CD4-positive, CD25-positive, alpha-beta regulatory T cell (primary cell): ENCODE measurements at regions not wholly inside any gene's neighbourhood (a gene's known extent, or its start where the extent isn't known, plus 50 kb on each side); places are given as distances from the start of the nearest gene placed in this dataset.

ENCODE experiments used
- ATAC-seq, 2 donors: fragments of 150-1000 bp; cut with Tn5 transposase; one replicate each; pipeline ENCODE4 v1.10.0; 2021; ENCODE audit warnings: low read depth in 2 of 2, moderate number of reproducible peaks in 2 of 2, moderate library complexity in 1 of 2
- DNase-seq, 3 donors: peaks; one replicate each; pipeline versions ENCODE4 v3.0.0 to v3.0.0-alpha.2; 2012 to 2022; ENCODE audit warnings: mixed read lengths in 1 of 3
- H3K27ac ChIP-seq: one replicate; pipeline ENCODE4 v1.7.0; 2013; ENCODE audit warnings: mild to moderate bottlenecking, low read length; ENCODE audit not compliant: insufficient read depth, poor library complexity, severe bottlenecking
- H3K27me3 ChIP-seq: one replicate; pipeline ENCODE4 v1.7.0; 2013; ENCODE audit warnings: low read length; ENCODE audit not compliant: control insufficient read depth, insufficient read depth
- H3K36me3 ChIP-seq: one replicate; pipeline ENCODE4 v1.7.0; 2013; ENCODE audit warnings: mild to moderate bottlenecking, low read length, moderate library complexity; ENCODE audit not compliant: control insufficient read depth, insufficient read depth
- H3K4me1 ChIP-seq: 2 replicates; pipeline ENCODE4 v1.7.0; 2013; ENCODE audit warnings: mild to moderate bottlenecking, low read length; ENCODE audit not compliant: insufficient read depth, control insufficient read depth, poor library complexity, severe bottlenecking
- H3K4me3 ChIP-seq: one replicate; pipeline ENCODE4 v1.7.0; 2013; ENCODE audit warnings: low read depth, mild to moderate bottlenecking, low read length, moderate library complexity
- H3K9me3 ChIP-seq, 2 experiments: 1 replicate in 1 of 2; 2 replicates in 1 of 2; pipeline ENCODE4 v1.7.0; 2013; ENCODE audit warnings: low read length in 2 of 2, mild to moderate bottlenecking in 1 of 2, moderate library complexity in 1 of 2; ENCODE audit not compliant: control insufficient read depth in 2 of 2
- H3K27ac Mint-ChIP-seq, 3 donors: one replicate each; pipeline ENCODE4 v1.8.0; 2020 to 2022; ENCODE audit warnings: mild to moderate bottlenecking in 3 of 3, mixed read lengths in 3 of 3, moderate library complexity in 2 of 3
- H3K27me3 Mint-ChIP-seq: one replicate; pipeline ENCODE4 v1.8.0; 2022; ENCODE audit warnings: mild to moderate bottlenecking, mixed read lengths
- H3K36me3 Mint-ChIP-seq: one replicate; pipeline ENCODE4 v1.8.0; 2020; ENCODE audit warnings: mixed read lengths
- H3K4me1 Mint-ChIP-seq, 4 donors: one replicate each; pipeline ENCODE4 v1.8.0; 2020 to 2022; ENCODE audit warnings: mixed read lengths in 4 of 4, mild to moderate bottlenecking in 1 of 4
- H3K4me3 Mint-ChIP-seq, 4 donors: one replicate each; pipeline ENCODE4 v1.8.0; 2020 to 2022; ENCODE audit warnings: mild to moderate bottlenecking in 4 of 4, mixed read lengths in 4 of 4, moderate library complexity in 3 of 4
- H3K9me3 Mint-ChIP-seq, 7 donors: one replicate each; pipeline ENCODE4 v1.8.0; 2020 to 2022; ENCODE audit warnings: mixed read lengths in 7 of 7, mild to moderate bottlenecking in 3 of 7, moderate library complexity in 2 of 7

DNA sequence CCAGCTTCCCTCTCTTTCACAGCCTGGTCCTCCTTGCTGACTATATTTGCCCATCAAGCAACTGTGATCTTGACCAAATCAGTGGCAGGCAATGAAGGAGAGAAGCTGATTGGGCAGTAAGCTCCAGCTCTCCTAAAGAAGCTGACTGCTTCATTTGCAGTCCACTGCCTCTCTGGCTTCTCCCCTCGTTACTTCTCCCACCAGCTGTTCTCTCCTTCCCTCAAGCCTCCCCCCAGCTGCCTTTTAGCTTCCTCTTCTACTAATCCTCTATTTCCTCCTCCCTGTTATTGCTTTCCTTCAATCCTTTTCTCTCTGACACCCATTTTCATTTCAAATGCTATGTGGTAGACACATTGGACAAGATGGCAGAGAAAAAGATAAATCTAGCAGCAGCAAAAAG, 474.7 kb upstream of the UBE2E2 start:
- Histone ChIP-seq H3K9me3 (peaks cover 3 to 5% of the 10 kb centered on the region in 2 experiments), H3K27ac (no peak overlapping the region), H3K4me1 (no peaks in the 10 kb centered on the region), H3K27me3 (no peaks in the 10 kb centered on the region), H3K4me3 (no peak overlapping the region), H3K36me3 (no peaks in the 10 kb centered on the region)
- Mint-ChIP-seq H3K4me3 (no peak overlapping the region), H3K27me3 (no peaks in the 10 kb centered on the region), H3K4me1 (no peaks in the 10 kb centered on the region), H3K27ac (no peak overlapping the region), H3K36me3 (no peaks in the 10 kb centered on the region), H3K9me3 (peaks cover 0 to 26% (median 4%) of the 10 kb centered on the region in 7 donors)
- no peak for DNase-seq
- no peak for ATAC-seq

- H3K4me1 Mint-ChIP-seq = no peaks in the 10 kb centered on the region
- H3K27ac Mint-ChIP-seq = no peak overlapping the region
- DNase-seq (no peak), ATAC-seq (no peak)
- H3K4me3 Mint-ChIP-seq = no peak overlapping the region
- Histone ChIP-seq H3K27ac (no peak overlapping the region), H3K36me3 (no peaks in the 10 kb centered on the region), H3K4me1 (no peaks in the 10 kb centered on the region), H3K27me3 (no peaks in the 10 kb centered on the region), H3K4me3 (no peak overlapping the region), H3K9me3 (peaks cover 3 to 5% of the 10 kb centered on the region in 2 experiments)
- H3K27me3 Mint-ChIP-seq = no peaks in the 10 kb centered on the region
- peaks cover 0 to 23% (median 4%) of the 10 kb centered on the region in 7 donors for H3K9me3 Mint-ChIP-seq
- H3K36me3 Mint-ChIP-seq = no peaks in the 10 kb centered on the region
These were observed 473.9 kb upstream of the UBE2E2 start for GRCh38 chr3:22729212-22729611.

DNA sequence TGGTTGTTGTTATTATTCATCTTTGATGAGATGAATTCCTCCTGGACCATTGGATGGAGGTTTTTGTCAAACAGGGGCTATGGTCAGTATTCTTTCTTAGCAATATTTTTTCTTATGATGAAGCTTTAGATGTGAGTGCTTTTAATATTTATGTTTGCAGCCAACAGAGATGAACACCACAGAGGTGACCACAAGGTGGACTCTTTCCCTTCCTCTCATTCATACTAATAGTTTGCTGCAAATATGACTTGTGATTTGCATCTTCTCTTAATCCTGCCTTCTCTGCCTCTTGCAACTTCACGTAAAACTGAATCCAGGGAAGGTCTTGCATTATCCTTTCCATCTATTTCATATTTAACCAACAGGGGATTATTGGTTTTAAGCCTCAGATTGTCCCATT, 473.1 kb upstream of the UBE2E2 start:
- no peaks in the 10 kb centered on the region for H3K4me1 ChIP-seq
- H3K36me3 ChIP-seq = no peaks in the 10 kb centered on the region
- no peak for DNase-seq
- Mint-ChIP-seq H3K4me1 (no peaks in the 10 kb centered on the region), H3K36me3 (no peaks in the 10 kb centered on the region), H3K27ac (no peak overlapping the region), H3K9me3 (peaks cover 0 to 23% (median 4%) of the 10 kb centered on the region in 7 donors), H3K27me3 (no peaks in the 10 kb centered on the region), H3K4me3 (no peak overlapping the region)
- no peak for ATAC-seq
- H3K4me3 ChIP-seq = no peak overlapping the region
- H3K9me3 ChIP-seq = peaks cover 3 to 5% of the 10 kb centered on the region in 2 experiments
- H3K27me3 ChIP-seq = no peaks in the 10 kb centered on the region
- no peak overlapping the region for H3K27ac ChIP-seq

DNA sequence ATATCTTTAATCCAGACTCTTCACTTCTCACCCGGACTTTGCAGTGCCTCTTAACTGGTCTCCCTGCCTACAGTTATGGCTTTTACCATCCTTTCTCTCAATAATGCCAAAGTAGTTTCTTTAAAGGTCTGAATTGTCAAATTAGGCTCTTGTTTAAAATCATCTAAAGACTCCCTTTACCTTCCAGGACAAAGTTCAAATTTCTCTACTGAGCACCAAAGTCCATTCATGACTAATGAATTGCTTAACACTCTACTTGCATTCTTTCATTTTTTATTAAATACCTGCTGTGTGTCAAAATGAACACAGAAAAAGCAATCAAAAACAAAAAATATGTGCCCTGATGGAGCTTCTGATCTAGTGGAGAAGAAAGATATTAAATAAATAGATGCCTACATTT, 472.4 kb upstream of the UBE2E2 start:
- Histone ChIP-seq H3K36me3 (no peaks in the 10 kb centered on the region), H3K27ac (no peak overlapping the region), H3K4me1 (no peaks in the 10 kb centered on the region), H3K4me3 (no peak overlapping the region), H3K27me3 (no peaks in the 10 kb centered on the region), H3K9me3 (peaks cover 3 to 5% of the 10 kb centered on the region in 2 experiments)
- peaks cover 0 to 23% (median 4%) of the 10 kb centered on the region in 7 donors for H3K9me3 Mint-ChIP-seq
- ATAC-seq (no peak), DNase-seq (no peak)
- no peaks in the 10 kb centered on the region for H3K4me1 Mint-ChIP-seq
- H3K4me3 Mint-ChIP-seq = no peak overlapping the region
- H3K27ac Mint-ChIP-seq = no peak overlapping the region
- no peaks in the 10 kb centered on the region for H3K36me3 Mint-ChIP-seq
- H3K27me3 Mint-ChIP-seq = no peaks in the 10 kb centered on the region

GRCh38 chr3:22731901-22732300, 471.2 kb upstream of the UBE2E2 start:
- Histone ChIP-seq H3K27me3 (no peaks in the 10 kb centered on the region), H3K36me3 (no peaks in the 10 kb centered on the region), H3K4me3 (no peak overlapping the region), H3K9me3 (peaks cover 0 to 3% of the 10 kb centered on the region in 2 experiments), H3K4me1 (no peaks in the 10 kb centered on the region), H3K27ac (no peak overlapping the region)
- ATAC-seq = no peak
- Mint-ChIP-seq H3K9me3 (peaks cover 2 to 23% (median 9%) of the 10 kb centered on the region in 7 donors), H3K36me3 (no peaks in the 10 kb centered on the region), H3K4me1 (no peaks in the 10 kb centered on the region), H3K27ac (no peak overlapping the region), H3K4me3 (no peak overlapping the region), H3K27me3 (no peaks in the 10 kb centered on the region)
- no peak for DNase-seq

DNA sequence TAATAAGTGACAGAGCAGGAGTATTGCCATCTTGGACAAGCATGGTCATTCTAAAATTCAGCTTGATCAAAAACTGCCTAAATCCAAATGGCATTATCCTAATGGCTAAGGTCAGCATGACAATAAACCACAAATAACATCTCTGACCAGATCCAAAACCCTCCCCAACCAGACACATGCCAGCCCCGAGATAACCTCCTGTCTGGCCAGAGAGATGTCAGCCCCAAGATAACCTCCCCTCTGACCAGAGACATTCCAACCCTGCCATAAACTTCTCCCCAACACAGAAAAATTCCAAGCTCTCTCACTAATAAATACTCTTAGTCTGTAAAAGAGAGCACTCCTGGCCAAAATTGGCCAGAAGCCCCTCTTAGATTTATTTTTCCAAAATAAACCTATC, 470.5 kb upstream of the UBE2E2 start:
- Mint-ChIP-seq H3K4me1 (no peaks in the 10 kb centered on the region), H3K36me3 (no peaks in the 10 kb centered on the region), H3K27me3 (no peaks in the 10 kb centered on the region), H3K27ac (no peak overlapping the region), H3K4me3 (no peak overlapping the region), H3K9me3 (peaks cover 2 to 23% (median 9%) of the 10 kb centered on the region in 7 donors)
- H3K4me3 ChIP-seq = no peak overlapping the region
- H3K27me3 ChIP-seq = no peaks in the 10 kb centered on the region
- no peak for DNase-seq
- no peak for ATAC-seq
- H3K36me3 ChIP-seq = no peaks in the 10 kb centered on the region
- H3K9me3 ChIP-seq = peaks cover 0 to 3% of the 10 kb centered on the region in 2 experiments
- H3K27ac ChIP-seq = no peak overlapping the region
- no peaks in the 10 kb centered on the region for H3K4me1 ChIP-seq

DNA sequence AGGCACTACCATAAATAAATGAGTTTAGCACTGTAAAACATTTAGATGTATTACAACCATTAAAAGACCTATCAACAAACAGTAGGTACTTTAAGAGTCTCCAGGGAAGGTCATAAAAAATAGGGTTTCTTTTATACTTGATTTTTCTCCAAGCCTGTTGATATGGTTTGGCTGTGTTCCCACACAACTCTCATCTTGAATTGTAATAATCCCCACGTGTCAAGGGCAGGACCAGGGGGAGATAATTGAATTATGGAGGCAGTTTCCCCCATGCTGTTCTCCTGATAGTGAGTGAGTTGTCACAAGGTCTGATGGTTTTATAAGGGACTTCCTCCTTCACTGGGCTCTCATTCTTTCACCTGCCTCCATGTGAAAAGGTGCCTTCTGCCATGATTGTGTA, 468.9 kb upstream of the UBE2E2 start:
- Histone ChIP-seq H3K36me3 (no peaks in the 10 kb centered on the region), H3K9me3 (peaks cover 0 to 3% of the 10 kb centered on the region in 2 experiments), H3K27ac (no peak overlapping the region), H3K4me3 (no peak overlapping the region), H3K27me3 (no peaks in the 10 kb centered on the region), H3K4me1 (no peaks in the 10 kb centered on the region)
- Mint-ChIP-seq H3K9me3 (peaks cover 2 to 16% (median 9%) of the 10 kb centered on the region in 7 donors), H3K4me3 (no peak overlapping the region), H3K27ac (no peak overlapping the region), H3K36me3 (no peaks in the 10 kb centered on the region), H3K27me3 (no peaks in the 10 kb centered on the region), H3K4me1 (no peaks in the 10 kb centered on the region)
- ATAC-seq (no peak), DNase-seq (no peak)

GRCh38 chr3:22734756-22735155, 468.4 kb upstream of the UBE2E2 start:
- Histone ChIP-seq H3K27ac (no peak overlapping the region), H3K9me3 (peaks cover 0 to 3% of the 10 kb centered on the region in 2 experiments), H3K36me3 (no peaks in the 10 kb centered on the region), H3K27me3 (no peaks in the 10 kb centered on the region), H3K4me1 (no peaks in the 10 kb centered on the region), H3K4me3 (no peak overlapping the region)
- Mint-ChIP-seq H3K27ac (no peak overlapping the region), H3K36me3 (no peaks in the 10 kb centered on the region), H3K4me3 (no peak overlapping the region), H3K27me3 (no peaks in the 10 kb centered on the region), H3K4me1 (no peaks in the 10 kb centered on the region), H3K9me3 (peaks cover 2 to 14% (median 9%) of the 10 kb centered on the region in 7 donors)
- no peak for DNase-seq
- ATAC-seq = no peak
